Sigmoid colon (tissue), 4 donors: ENCODE measurements at regions not wholly inside any gene's neighbourhood (a gene's known extent, or its start where the extent isn't known, plus 50 kb on each side); places are given as distances from the start of the nearest gene placed in this dataset.

ENCODE experiments used
- CTCF ChIP-seq, 4 experiments: fragments of 450-650 bp in 3 of 4; fragments of 200-600 bp in 1 of 4; IDR thresholded peaks; one replicate each; pipeline ENCODE4 v1.5.1; 2016 to 2019; ENCODE audit warnings: antibody characterized with exemption in 4 of 4, mild to moderate bottlenecking in 3 of 4, moderate library complexity in 2 of 4
- POLR2A ChIP-seq, 2 donors: fragments of 450-650 bp; IDR thresholded peaks; one replicate each; pipeline ENCODE4 v1.6.1; 2016; ENCODE audit warnings: antibody characterized with exemption in 2 of 2, mild to moderate bottlenecking in 2 of 2, moderate library complexity in 2 of 2
- POLR2AphosphoS5 ChIP-seq, 4 donors: sonication (generic); formaldehyde crosslinking; IDR thresholded peaks; one replicate each; pipeline ENCODE4 v1.6.1; 2017; ENCODE audit warnings: antibody characterized with exemption in 4 of 4

GRCh38 chr6:53744321-53744720 is 50.5 kb upstream of the LRRC1 start:
- no peak for TF ChIP-seq CTCF (IDR thresholded peaks at IDR 0.05)
- no peak for TF ChIP-seq POLR2A (IDR thresholded peaks at IDR 0.05)
- no peak for TF ChIP-seq POLR2AphosphoS5 (IDR thresholded peaks at IDR 0.05)
